IPS DF 6.9 (cell line): ENCODE measurements at regions not wholly inside any gene's neighbourhood (a gene's known extent, or its start where the extent isn't known, plus 50 kb on each side); places are given as distances from the start of the nearest gene placed in this dataset.

Experiments used
- DNase-seq: peaks from one replicate; pipeline ENCODE4 v3.0.0-alpha.2; 2013; ENCODE audit warnings: low read depth, low spot score
- H3K27ac ChIP-seq: one replicate; pipeline ENCODE4 v1.5.1; 2013; ENCODE audit warnings: low read length, control low read depth
- H3K27me3 ChIP-seq: 2 replicates; pipeline ENCODE4 v1.6.1; 2013; ENCODE audit warnings: mild to moderate bottlenecking, low read length; ENCODE audit not compliant: control insufficient read depth, insufficient read depth
- H3K36me3 ChIP-seq: 2 replicates; pipeline ENCODE4 v1.6.1; 2013; ENCODE audit warnings: low read length; ENCODE audit not compliant: control insufficient read depth, insufficient read depth
- H3K4me1 ChIP-seq: 2 replicates; pipeline ENCODE4 v1.6.1; 2013; ENCODE audit warnings: low read length; ENCODE audit not compliant: control insufficient read depth, insufficient read depth
- H3K4me3 ChIP-seq: 2 replicates; pipeline ENCODE4 v1.5.1; 2013; ENCODE audit warnings: mild to moderate bottlenecking, low read length
- H3K9me3 ChIP-seq: 2 replicates; pipeline ENCODE4 v1.6.1; 2013; ENCODE audit warnings: low read length, inconsistent platforms; ENCODE audit not compliant: control insufficient read depth, insufficient read depth
- WGBS: extraction: QIAGEN DNeasy Blood & Tissue Kit; methylation state at CpG from one replicate; pipeline ENCODE4 v1.1.7; 2013; ENCODE audit warnings: mixed read lengths, missing lambda C conversion rate; ENCODE audit not compliant: insufficient read length, insufficient coverage; 5-methylcytosine and 5-hydroxymethylcytosine counted together

GRCh38 chr1:88529581-88529980 lies 154.5 kb upstream of the PKN2 start:
- Histone ChIP-seq H3K27ac (no peak overlapping the region), H3K36me3 (no peaks in the 10 kb centered on the region), H3K4me1 (no peaks in the 10 kb centered on the region), H3K4me3 (no peak overlapping the region), H3K9me3 (no peaks in the 10 kb centered on the region), H3K27me3 (no peaks in the 10 kb centered on the region)
- no peak for DNase-seq
- no CpG with 5 or more reads among the region's 6 CpGs for WGBS

- H3K27ac ChIP-seq = no peak overlapping the region
- H3K36me3 ChIP-seq = no peaks in the 10 kb centered on the region
Observed at GRCh38 chr1:88530246-88530645, 153.8 kb upstream of the PKN2 start.

GRCh38 chr1:88537787-88538186 lies 146.3 kb upstream of the PKN2 start:
- Histone ChIP-seq H3K36me3 (no peaks in the 10 kb centered on the region), H3K27ac (no peak overlapping the region), H3K27me3 (no peaks in the 10 kb centered on the region), H3K4me1 (no peaks in the 10 kb centered on the region), H3K4me3 (no peak overlapping the region), H3K9me3 (no peaks in the 10 kb centered on the region)
- DNase-seq = no peak
- WGBS = no CpG with 5 or more reads among the region's 3 CpGs

More at GRCh38 chr1:88530246-88530645, 153.8 kb upstream of the PKN2 start:
- Histone ChIP-seq H3K9me3 (no peaks in the 10 kb centered on the region), H3K4me3 (no peak overlapping the region), H3K27me3 (no peaks in the 10 kb centered on the region), H3K4me1 (no peaks in the 10 kb centered on the region)
- no peak for DNase-seq
- no CpG with 5 or more reads among the region's 3 CpGs for WGBS

- H3K36me3 ChIP-seq = no peaks in the 10 kb centered on the region
- no peak overlapping the region for H3K27ac ChIP-seq
- no peaks in the 10 kb centered on the region for H3K4me1 ChIP-seq
- no peak overlapping the region for H3K4me3 ChIP-seq
- no peaks in the 10 kb centered on the region for H3K27me3 ChIP-seq
- H3K9me3 ChIP-seq = no peaks in the 10 kb centered on the region
- WGBS = no CpG with 5 or more reads among the region's 2 CpGs
- DNase-seq = no peak
Observed at GRCh38 chr1:88538222-88538899, 145.7 kb upstream of the PKN2 start.

GRCh38 chr1:88540255-88540654 lies 143.8 kb upstream of the PKN2 start:
- Histone ChIP-seq H3K4me1 (no peaks in the 10 kb centered on the region), H3K4me3 (no peak overlapping the region), H3K36me3 (no peaks in the 10 kb centered on the region), H3K27me3 (no peaks in the 10 kb centered on the region), H3K9me3 (no peaks in the 10 kb centered on the region), H3K27ac (no peak overlapping the region)
- no CpG with 5 or more reads among the region's 2 CpGs for WGBS
- no peak for DNase-seq

GRCh38 chr1:88541596-88541995 lies 142.5 kb upstream of the PKN2 start:
- Histone ChIP-seq H3K9me3 (no peaks in the 10 kb centered on the region), H3K27ac (no peak overlapping the region), H3K27me3 (no peaks in the 10 kb centered on the region), H3K4me1 (no peaks in the 10 kb centered on the region), H3K36me3 (no peaks in the 10 kb centered on the region), H3K4me3 (no peak overlapping the region)
- DNase-seq = no peak
- no CpG with 5 or more reads among the region's 1 CpG for WGBS

GRCh38 chr1:88544195-88544594 lies 139.9 kb upstream of the PKN2 start:
- H3K9me3 ChIP-seq = no peaks in the 10 kb centered on the region
- no peak overlapping the region for H3K4me3 ChIP-seq
- DNase-seq = no peak
- H3K4me1 ChIP-seq = no peaks in the 10 kb centered on the region
- H3K36me3 ChIP-seq = no peaks in the 10 kb centered on the region
- H3K27ac ChIP-seq = no peak overlapping the region
- no peaks in the 10 kb centered on the region for H3K27me3 ChIP-seq

GRCh38 chr1:88549536-88549935 lies 134.5 kb upstream of the PKN2 start:
- no peak for DNase-seq
- Histone ChIP-seq H3K9me3 (no peaks in the 10 kb centered on the region), H3K27me3 (no peaks in the 10 kb centered on the region), H3K4me1 (no peaks in the 10 kb centered on the region), H3K4me3 (no peak overlapping the region), H3K27ac (no peak overlapping the region), H3K36me3 (no peaks in the 10 kb centered on the region)
- WGBS = no CpG with 5 or more reads among the region's 1 CpG

- H3K27ac ChIP-seq = no peak overlapping the region
- H3K4me3 ChIP-seq = no peak overlapping the region
- no CpG with 5 or more reads among the region's 2 CpGs for WGBS
- no peaks in the 10 kb centered on the region for H3K9me3 ChIP-seq
- DNase-seq = no peak
- no peaks in the 10 kb centered on the region for H3K4me1 ChIP-seq
- no peaks in the 10 kb centered on the region for H3K27me3 ChIP-seq
- no peaks in the 10 kb centered on the region for H3K36me3 ChIP-seq
Observed at GRCh38 chr1:88552226-88552625, 131.8 kb upstream of the PKN2 start.

- Histone ChIP-seq H3K4me1 (no peaks in the 10 kb centered on the region), H3K27me3 (no peaks in the 10 kb centered on the region), H3K36me3 (no peaks in the 10 kb centered on the region), H3K9me3 (no peaks in the 10 kb centered on the region), H3K27ac (no peak overlapping the region), H3K4me3 (no peak overlapping the region)
- no peak for DNase-seq
- WGBS = no CpG with 5 or more reads among the region's 3 CpGs
Observed at GRCh38 chr1:88557014-88557413, 127.1 kb upstream of the PKN2 start.

GRCh38 chr1:88560621-88561020 lies 123.5 kb upstream of the PKN2 start:
- H3K4me1 ChIP-seq = no peaks in the 10 kb centered on the region
- DNase-seq = no peak
- H3K9me3 ChIP-seq = no peaks in the 10 kb centered on the region
- H3K4me3 ChIP-seq = no peak overlapping the region
- 100% methylated on average over 2 of the region's 3 CpGs for WGBS
- no peaks in the 10 kb centered on the region for H3K36me3 ChIP-seq
- H3K27me3 ChIP-seq = no peaks in the 10 kb centered on the region
- no peak overlapping the region for H3K27ac ChIP-seq
